H1 (cell line): ENCODE measurements at regions not wholly inside any gene's neighbourhood (a gene's known extent, or its start where the extent isn't known, plus 50 kb on each side); places are given as distances from the start of the nearest gene placed in this dataset. TPM values are rescaled to one million over a fixed set of nuclear protein-coding genes. Genes with fewer than 3 reads are reported as not detected.
A peak's percentile ranks its signal among the peaks of the same experiment; 100 is the strongest.

Source experiments
- microRNA counts: library from miRNA; unstranded; fragments of <30 nt; microRNA quantifications from one replicate; lab custom pipeline; 2015
- microRNA-seq, 2 experiments: library from miRNA; unstranded; fragments of <30 nt; microRNA quantifications; one replicate each; pipeline versions ENCODE4 to v1.2.0, GENCODE V29; 2016 to 2020; ENCODE audit warnings: borderline microRNAs expressed in 2 of 2, borderline number of aligned reads in 2 of 2, borderline replicate concordance in 1 of 2
- small RNA-seq: library from polyadenylated mRNA; stranded (forward); fragments of <200 nt; extraction: miRNeasy Mini kit (QIAGEN cat#:217004); gene quantifications from one replicate; pipeline ENCODE3, GENCODE V24; 2013; ENCODE audit not compliant: insufficient read depth

MicroRNA genes in the stretch of these regions (microRNA counts, 767-probe panel; counts per million panel counts)
- microRNA hsa-miR-548y (lab: Ali Mortazavi, UCI): 879 counts per million, percentile 95 among the panel's probes with 10 or more counts

Small RNAs in the stretch of these regions (microRNA-seq; reads per million reads assigned to microRNA genes)
- gene MIR548Y: 0 reads per million in 2 experiments

Small RNAs in the stretch of these regions (small RNA-seq; reads per million reads assigned to genes)
- gene AL121576.1 (not detected), gene AL512360.1 (not detected), gene MIR548Y (not detected), gene RNU6-297P (not detected)
